PFSK-1 (cell line): ENCODE measurements at regions not wholly inside any gene's neighbourhood (a gene's known extent, or its start where the extent isn't known, plus 50 kb on each side); places are given as distances from the start of the nearest gene placed in this dataset.

ENCODE experiments used
- FOXP2 ChIP-seq: optimal IDR thresholded peaks from 2 replicates; pipeline ENCODE3; 2011; ENCODE audit warnings: borderline replicate concordance, control low read depth, inconsistent platforms; ENCODE audit not compliant: insufficient read depth; ENCODE audit errors: extremely low read length, extremely low read depth
- POLR2AphosphoS5 ChIP-seq: IDR thresholded peaks from 2 replicates; pipeline ENCODE4 v1.6.1; 2012; ENCODE audit warnings: low read depth, mild to moderate bottlenecking, control low read depth, low read length, moderate library complexity
- REST ChIP-seq, 2 experiments: IDR thresholded peaks; 2 replicates each; pipeline versions ENCODE4 v1.6.1 to v1.8.0; 2011 to 2012; ENCODE audit warnings: low read depth in 2 of 2, low read length in 2 of 2, control low read depth in 1 of 2, inconsistent platforms in 1 of 2, mild to moderate bottlenecking in 1 of 2, moderate library complexity in 1 of 2; ENCODE audit not compliant: insufficient read depth in 1 of 2
- SIN3A ChIP-seq: IDR thresholded peaks from 2 replicates; pipeline ENCODE4 v1.6.1; 2012; ENCODE audit warnings: mild to moderate bottlenecking, low read length, moderate library complexity, borderline replicate concordance; ENCODE audit not compliant: insufficient read depth
- TAF1 ChIP-seq: IDR thresholded peaks from 2 replicates; pipeline ENCODE4 v1.6.1; 2012; ENCODE audit warnings: low read length, control low read depth, borderline replicate concordance; ENCODE audit not compliant: insufficient read depth

GRCh38 chr7:136030867-136031318, 53.7 kb upstream of the MTPN start:
- TF ChIP-seq POLR2AphosphoS5: no peak
- TF ChIP-seq SIN3A: no peak
- TF ChIP-seq REST (IDR thresholded peaks at IDR 0.05; ENCODE audit: insufficient read depth in 1 of 2, low read depth in 2 of 2, low read length in 2 of 2): no peak
- TF ChIP-seq TAF1: no peak
- TF ChIP-seq FOXP2: no peak

- no peak for TF ChIP-seq TAF1
- TF ChIP-seq FOXP2: no peak
- no peak for TF ChIP-seq SIN3A
- no peak for TF ChIP-seq POLR2AphosphoS5
- no peak for TF ChIP-seq REST (IDR thresholded peaks at IDR 0.05; ENCODE audit: insufficient read depth in 1 of 2, low read depth in 2 of 2, low read length in 2 of 2)
Observed at GRCh38 chr7:136030330-136030729, 53.2 kb upstream of the MTPN start.

- TF ChIP-seq FOXP2: no peak
- no peak for TF ChIP-seq POLR2AphosphoS5
- no peak for TF ChIP-seq SIN3A
- no peak for TF ChIP-seq TAF1
- TF ChIP-seq REST (IDR thresholded peaks at IDR 0.05; ENCODE audit: insufficient read depth in 1 of 2, low read depth in 2 of 2, low read length in 2 of 2): no peak
Observed at GRCh38 chr7:136027160-136027559, 50.0 kb upstream of the MTPN start.
